Ectodermal cell (in vitro differentiated cells): ENCODE measurements at regions not wholly inside any gene's neighbourhood (a gene's known extent, or its start where the extent isn't known, plus 50 kb on each side); places are given as distances from the start of the nearest gene placed in this dataset.

Experiments used
- H3K27ac ChIP-seq: 2 replicates; pipeline ENCODE4 v1.7.0; 2013; ENCODE audit warnings: mild to moderate bottlenecking, low read depth, low read length; ENCODE audit not compliant: insufficient read depth, poor library complexity, severe bottlenecking
- H3K27me3 ChIP-seq: 2 replicates; pipeline ENCODE4 v1.7.0; 2013; ENCODE audit warnings: mild to moderate bottlenecking, low read length; ENCODE audit not compliant: insufficient read depth, control insufficient read depth, poor library complexity, severe bottlenecking
- H3K36me3 ChIP-seq: one replicate; pipeline ENCODE4 v1.7.0; 2013; ENCODE audit warnings: low read length; ENCODE audit not compliant: control insufficient read depth, insufficient read depth
- H3K4me1 ChIP-seq: one replicate; pipeline ENCODE4 v1.7.0; 2013; ENCODE audit warnings: low read length; ENCODE audit not compliant: control insufficient read depth, insufficient read depth
- H3K4me3 ChIP-seq: 2 replicates; pipeline ENCODE4 v1.7.0; 2013; ENCODE audit warnings: low read depth, low read length, control low read depth; ENCODE audit not compliant: insufficient read depth
- H3K9me3 ChIP-seq: 2 replicates; pipeline ENCODE4 v1.7.0; 2013; ENCODE audit warnings: mild to moderate bottlenecking, low read length, moderate library complexity; ENCODE audit not compliant: control insufficient read depth
- WGBS, 2 experiments: methylation state at CpG; one replicate each; pipeline ENCODE4 v1.1.7; 2013; ENCODE audit warnings: missing lambda C conversion rate in 2 of 2; 5-methylcytosine and 5-hydroxymethylcytosine counted together

GRCh38 chr4:128558896-128559679 lies 250.4 kb upstream of the JADE1 start:
- H3K27ac ChIP-seq, result no peak overlapping the region
- 87 to 89% methylated on average over 7 to 8 of the region's 8 CpGs for WGBS, 2 experiments

GRCh38 chr4:128556756-128557155 lies 252.7 kb upstream of the JADE1 start:
- Histone ChIP-seq H3K4me3 (no peak overlapping the region), H3K9me3 (no peaks in the 10 kb centered on the region), H3K4me1 (no peaks in the 10 kb centered on the region), H3K27ac (no peak overlapping the region), H3K36me3 (no peaks in the 10 kb centered on the region), H3K27me3 (no peaks in the 10 kb centered on the region)
- WGBS, 2 experiments, result 92 to 94% methylated on average over 3 of the region's 3 CpGs

More at GRCh38 chr4:128558896-128559679, 250.4 kb upstream of the JADE1 start:
- H3K4me3 ChIP-seq, result no peak overlapping the region
- H3K27me3 ChIP-seq, result no peaks in the 10 kb centered on the region
- no peaks in the 10 kb centered on the region for H3K4me1 ChIP-seq
- no peaks in the 10 kb centered on the region for H3K36me3 ChIP-seq
- H3K9me3 ChIP-seq, result no peaks in the 10 kb centered on the region

- H3K27me3 ChIP-seq, result no peaks in the 10 kb centered on the region
- no peaks in the 10 kb centered on the region for H3K9me3 ChIP-seq
- H3K4me1 ChIP-seq, result no peaks in the 10 kb centered on the region
- no peak overlapping the region for H3K4me3 ChIP-seq
- no peak overlapping the region for H3K27ac ChIP-seq
- WGBS, 2 experiments, result 89 to 93% methylated on average over 4 to 5 of the region's 5 CpGs
- H3K36me3 ChIP-seq, result no peaks in the 10 kb centered on the region
Measured at GRCh38 chr4:128553686-128554515, 255.6 kb upstream of the JADE1 start.

- no peaks in the 10 kb centered on the region for H3K36me3 ChIP-seq
- no peak overlapping the region for H3K27ac ChIP-seq
- no peak overlapping the region for H3K4me3 ChIP-seq
- WGBS, 2 experiments, result 94 to 96% methylated on average over 4 of the region's 4 CpGs
- H3K9me3 ChIP-seq, result no peaks in the 10 kb centered on the region
- H3K27me3 ChIP-seq, result no peaks in the 10 kb centered on the region
- H3K4me1 ChIP-seq, result no peaks in the 10 kb centered on the region
Measured at GRCh38 chr4:128552586-128552907, 257.0 kb upstream of the JADE1 start.

GRCh38 chr4:128551280-128551679 lies 258.2 kb upstream of the JADE1 start:
- Histone ChIP-seq H3K27ac (no peak overlapping the region), H3K4me3 (no peak overlapping the region), H3K36me3 (no peaks in the 10 kb centered on the region), H3K27me3 (no peaks in the 10 kb centered on the region), H3K9me3 (no peaks in the 10 kb centered on the region), H3K4me1 (no peaks in the 10 kb centered on the region)
- 95 to 96% methylated on average over 4 of the region's 4 CpGs for WGBS, 2 experiments

GRCh38 chr4:128550060-128550459 lies 259.4 kb upstream of the JADE1 start:
- H3K36me3 ChIP-seq, result no peaks in the 10 kb centered on the region
- H3K27ac ChIP-seq, result no peak overlapping the region
- no peak overlapping the region for H3K4me3 ChIP-seq
- 95 to 96% methylated on average over 5 of the region's 5 CpGs for WGBS, 2 experiments
- no peaks in the 10 kb centered on the region for H3K9me3 ChIP-seq
- H3K4me1 ChIP-seq, result no peaks in the 10 kb centered on the region
- no peaks in the 10 kb centered on the region for H3K27me3 ChIP-seq

- Histone ChIP-seq H3K36me3 (no peaks in the 10 kb centered on the region), H3K27me3 (no peaks in the 10 kb centered on the region), H3K27ac (no peak overlapping the region), H3K9me3 (no peaks in the 10 kb centered on the region), H3K4me3 (no peak overlapping the region), H3K4me1 (no peaks in the 10 kb centered on the region)
- WGBS, 2 experiments, result 90 to 100% methylated on average over 1 of the region's 1 CpG
Measured at GRCh38 chr4:128549636-128550035, 259.9 kb upstream of the JADE1 start.

- H3K4me3 ChIP-seq, result no peak overlapping the region
- no peaks in the 10 kb centered on the region for H3K36me3 ChIP-seq
- no CpG with 5 or more reads among the region's 1 CpG for WGBS, 2 experiments
- no peak overlapping the region for H3K27ac ChIP-seq
- H3K9me3 ChIP-seq, result no peaks in the 10 kb centered on the region
- H3K27me3 ChIP-seq, result no peaks in the 10 kb centered on the region
- no peaks in the 10 kb centered on the region for H3K4me1 ChIP-seq
Measured at GRCh38 chr4:128548381-128548780, 260.8 kb upstream of the PGRMC2 start.

GRCh38 chr4:128544272-128544671 lies 256.7 kb upstream of the PGRMC2 start:
- Histone ChIP-seq H3K27ac (no peak overlapping the region), H3K9me3 (no peaks in the 10 kb centered on the region), H3K4me3 (no peak overlapping the region), H3K36me3 (no peaks in the 10 kb centered on the region), H3K27me3 (no peaks in the 10 kb centered on the region), H3K4me1 (no peaks in the 10 kb centered on the region)
- 93 to 97% methylated on average over 5 of the region's 5 CpGs for WGBS, 2 experiments

- Histone ChIP-seq H3K36me3 (no peaks in the 10 kb centered on the region), H3K4me1 (no peaks in the 10 kb centered on the region), H3K9me3 (no peaks in the 10 kb centered on the region), H3K27me3 (no peaks in the 10 kb centered on the region), H3K27ac (no peak overlapping the region), H3K4me3 (no peak overlapping the region)
- WGBS, 2 experiments, result 88% methylated on average over 6 of the region's 6 CpGs
Measured at GRCh38 chr4:128543696-128544095, 256.1 kb upstream of the PGRMC2 start.
